BJ (cell line): ENCODE measurements at regions not wholly inside any gene's neighbourhood (a gene's known extent, or its start where the extent isn't known, plus 50 kb on each side); places are given as distances from the start of the nearest gene placed in this dataset.

Source experiments
- CTCF ChIA-PET: fragments of 350-600 bp; formaldehyde crosslinking; extraction: SDS; loops from one replicate; lab custom pipeline; 2021; ENCODE audit warnings: antibody characterized with exemption, inconsistent platforms; lab: Yijun Ruan, JAX
- POLR2A ChIA-PET: fragments of 300-600 bp; sonication (Branson Sonifier 250); formaldehyde crosslinking; extraction: SDS; loops from one replicate; lab custom pipeline; 2021; ENCODE audit warnings: antibody characterized with exemption; lab: Charles Lee
- DNase-seq: peaks from one replicate; pipeline ENCODE4 v3.0.0-alpha.2; 2011; ENCODE audit warnings: low read depth
- H3K27me3 ChIP-seq: 2 replicates; pipeline ENCODE4 v1.6.0; 2011; ENCODE audit warnings: low read length; ENCODE audit not compliant: control insufficient read depth, insufficient read depth
- H3K36me3 ChIP-seq: 2 replicates; pipeline ENCODE4 v1.5.1; 2011; ENCODE audit warnings: low read length; ENCODE audit not compliant: control insufficient read depth, insufficient read depth
- H3K4me3 ChIP-seq: 2 replicates; pipeline ENCODE4 v1.5.1; 2011; ENCODE audit warnings: low read depth, mild to moderate bottlenecking, control low read depth, low read length
- TF ChIP-seq, protein P1 (sequence below): IDR thresholded peaks from 2 replicates; pipeline ENCODE4 v1.5.1; 2011; ENCODE audit warnings: low read depth, mild to moderate bottlenecking, control low read depth, inconsistent platforms, low read length, moderate library complexity; ENCODE audit not compliant: insufficient read depth

DNA sequence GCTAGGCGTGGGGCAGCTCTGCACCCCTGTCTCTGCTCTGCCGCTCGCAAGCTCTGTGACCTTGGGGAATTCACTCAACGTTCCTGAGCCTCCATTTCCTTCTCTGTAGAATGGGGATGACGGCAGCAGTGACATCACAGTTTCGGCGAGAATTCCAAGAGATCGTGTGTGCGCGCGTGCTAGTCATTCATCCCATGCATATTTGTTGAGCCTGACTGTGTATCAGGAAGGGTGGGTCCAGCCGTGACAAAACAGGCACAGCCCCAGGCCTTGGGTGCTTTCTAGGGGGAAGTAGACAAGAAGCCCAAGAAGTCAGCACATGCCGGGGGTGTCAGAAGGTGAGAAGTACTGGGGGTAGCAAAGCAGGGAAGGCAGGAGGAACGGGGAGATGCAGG, 145.6 kb upstream of the NCOR2 start:
- DNase-seq, result no peak
- POLR2A ChIA-PET, result no interaction called here
- no peaks in the 10 kb centered on the region for H3K36me3 ChIP-seq
- no peak overlapping the region for H3K4me3 ChIP-seq
- TF ChIP-seq, protein P1, sequence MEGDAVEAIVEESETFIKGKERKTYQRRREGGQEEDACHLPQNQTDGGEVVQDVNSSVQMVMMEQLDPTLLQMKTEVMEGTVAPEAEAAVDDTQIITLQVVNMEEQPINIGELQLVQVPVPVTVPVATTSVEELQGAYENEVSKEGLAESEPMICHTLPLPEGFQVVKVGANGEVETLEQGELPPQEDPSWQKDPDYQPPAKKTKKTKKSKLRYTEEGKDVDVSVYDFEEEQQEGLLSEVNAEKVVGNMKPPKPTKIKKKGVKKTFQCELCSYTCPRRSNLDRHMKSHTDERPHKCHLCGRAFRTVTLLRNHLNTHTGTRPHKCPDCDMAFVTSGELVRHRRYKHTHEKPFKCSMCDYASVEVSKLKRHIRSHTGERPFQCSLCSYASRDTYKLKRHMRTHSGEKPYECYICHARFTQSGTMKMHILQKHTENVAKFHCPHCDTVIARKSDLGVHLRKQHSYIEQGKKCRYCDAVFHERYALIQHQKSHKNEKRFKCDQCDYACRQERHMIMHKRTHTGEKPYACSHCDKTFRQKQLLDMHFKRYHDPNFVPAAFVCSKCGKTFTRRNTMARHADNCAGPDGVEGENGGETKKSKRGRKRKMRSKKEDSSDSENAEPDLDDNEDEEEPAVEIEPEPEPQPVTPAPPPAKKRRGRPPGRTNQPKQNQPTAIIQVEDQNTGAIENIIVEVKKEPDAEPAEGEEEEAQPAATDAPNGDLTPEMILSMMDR, result no peak
- CTCF ChIA-PET, result interaction anchor here (1.1 to 1.5 kb wide), 2 partner anchors 10 to 54 kb away, joined by 3 to 4 read pairs; no protein-coding TSS in a partner anchor
- H3K27me3 ChIP-seq, result no peaks in the 10 kb centered on the region

DNA sequence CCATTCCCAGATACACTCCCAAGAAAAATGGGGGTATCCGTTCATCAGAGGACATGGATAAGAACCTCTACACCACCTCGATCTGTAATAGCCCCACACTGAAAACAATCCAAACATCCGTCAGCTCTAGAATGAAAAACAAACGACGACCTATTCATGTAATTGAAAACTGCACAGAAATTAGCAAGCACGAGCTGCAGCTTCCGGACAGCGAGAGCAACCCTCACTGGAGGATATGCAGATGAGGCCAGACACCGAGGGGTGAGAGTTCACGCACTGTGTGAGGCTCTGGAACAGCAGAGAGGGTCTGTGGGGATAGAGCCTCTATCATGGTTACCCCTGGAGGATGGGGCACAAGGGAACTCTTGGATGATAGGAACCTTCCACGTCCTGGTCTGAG, 143.9 kb upstream of the NCOR2 start:
- CTCF ChIA-PET, result interaction anchor here (0.6 to 1.9 kb wide), 7 partner anchors 9 to 985 kb away, joined by 3 to 7 read pairs (median 4); no protein-coding TSS in a partner anchor
- POLR2A ChIA-PET, result interaction anchor here (0.6 kb wide), 1 partner anchor 16 kb away, joined by 4 read pairs; no protein-coding TSS in a partner anchor

DNA sequence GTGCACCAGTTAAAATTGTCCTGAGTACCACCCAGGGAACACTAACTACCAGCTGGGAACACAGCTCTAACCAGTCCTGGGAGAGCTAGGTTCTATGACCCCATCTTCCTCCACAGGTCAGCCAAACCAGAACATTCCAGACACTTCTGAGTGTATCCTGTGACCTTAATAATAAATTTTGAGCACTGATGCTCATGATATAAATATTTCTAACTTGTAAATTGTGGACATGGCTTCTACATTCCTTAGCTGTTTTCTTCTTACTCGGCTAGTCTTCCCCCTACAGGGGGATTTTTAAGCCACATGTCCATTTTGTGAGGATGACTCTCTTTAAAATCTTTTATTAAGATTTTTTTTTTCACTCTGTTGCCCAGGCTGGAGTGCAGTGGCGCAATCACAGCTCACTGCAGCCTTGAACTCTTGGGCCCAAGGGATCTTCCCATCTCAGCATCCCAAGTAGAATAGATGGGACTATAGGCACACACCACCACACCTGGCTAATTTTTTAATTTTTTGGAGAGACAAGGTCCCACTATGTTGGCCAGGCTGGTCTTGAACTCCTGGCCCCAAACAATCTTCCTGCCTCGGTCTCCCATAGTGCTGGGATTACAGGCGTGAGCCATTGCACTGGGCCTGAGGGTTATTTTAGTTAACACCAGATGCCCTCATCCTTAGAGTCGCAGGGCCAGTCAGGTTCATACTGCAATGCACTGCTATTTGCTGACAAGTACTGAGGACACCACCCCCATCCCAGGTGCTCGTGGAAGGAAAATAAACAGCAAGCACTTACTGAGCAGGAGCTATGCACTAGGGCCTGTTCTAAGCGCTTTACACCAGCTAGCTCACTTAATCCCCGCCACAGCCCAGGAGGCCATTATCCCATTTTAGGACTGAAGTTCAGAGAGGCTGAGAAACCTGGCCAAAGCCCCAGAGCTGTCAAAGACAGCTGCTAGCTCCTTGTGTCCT, 142.6 kb upstream of the NCOR2 start:
- Histone ChIP-seq H3K36me3 (no peaks in the 10 kb centered on the region), H3K27me3 (no peaks in the 10 kb centered on the region; the same call in none of the 2 replicates), H3K4me3 (no peak overlapping the region)
- DNase-seq, result peak; percentile 90
- CTCF ChIA-PET, result interaction anchor here (0.7 to 1.9 kb wide), 12 partner anchors 9 to 145 kb away, joined by 3 to 9 read pairs (median 5); no protein-coding TSS in a partner anchor
- POLR2A ChIA-PET, result interaction anchor here (0.6 to 0.8 kb wide), 4 partner anchors 36 to 200 kb away, joined by 3 to 7 read pairs (median 4); partner anchors contain the start of gene NCOR2
- TF ChIP-seq, protein P1, result peak; percentile 56

More for the DNA sequence above, 143.9 kb upstream of the NCOR2 start:
- Histone ChIP-seq H3K4me3 (no peak overlapping the region), H3K27me3 (no peaks in the 10 kb centered on the region; the same call in none of the 2 replicates), H3K36me3 (no peaks in the 10 kb centered on the region)
- DNase-seq, result no peak
- TF ChIP-seq, protein P1, result no peak

DNA sequence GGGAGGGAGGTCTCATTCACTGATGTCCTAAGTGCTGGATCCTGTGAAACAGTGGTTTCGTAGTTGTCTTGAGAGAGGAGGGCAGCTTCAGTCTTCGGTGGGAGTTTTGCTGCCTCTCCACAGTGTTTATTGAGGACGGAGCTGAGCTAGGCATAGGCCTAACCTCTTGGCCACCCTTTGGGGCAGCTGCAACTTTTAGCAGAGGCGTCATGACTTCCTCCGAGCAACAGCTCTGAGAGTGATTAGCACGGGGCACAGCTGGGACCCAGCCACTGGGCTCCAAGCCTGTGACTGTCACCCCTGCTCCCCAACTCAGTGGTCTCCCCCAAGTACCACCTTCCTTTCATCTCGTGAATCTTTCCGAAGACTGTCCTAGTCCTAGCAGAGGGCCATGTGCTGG, 139.9 kb upstream of the NCOR2 start:
- TF ChIP-seq, protein P1, result no peak
- Histone ChIP-seq H3K36me3 (no peaks in the 10 kb centered on the region), H3K27me3 (no peaks in the 10 kb centered on the region; the same call in none of the 2 replicates), H3K4me3 (no peak overlapping the region)
- no peak for DNase-seq
- CTCF ChIA-PET, result interaction anchor here (0.7 kb wide), 1 partner anchor 10 kb away, joined by 3 read pairs; no protein-coding TSS in a partner anchor
- POLR2A ChIA-PET, result no interaction called here

DNA sequence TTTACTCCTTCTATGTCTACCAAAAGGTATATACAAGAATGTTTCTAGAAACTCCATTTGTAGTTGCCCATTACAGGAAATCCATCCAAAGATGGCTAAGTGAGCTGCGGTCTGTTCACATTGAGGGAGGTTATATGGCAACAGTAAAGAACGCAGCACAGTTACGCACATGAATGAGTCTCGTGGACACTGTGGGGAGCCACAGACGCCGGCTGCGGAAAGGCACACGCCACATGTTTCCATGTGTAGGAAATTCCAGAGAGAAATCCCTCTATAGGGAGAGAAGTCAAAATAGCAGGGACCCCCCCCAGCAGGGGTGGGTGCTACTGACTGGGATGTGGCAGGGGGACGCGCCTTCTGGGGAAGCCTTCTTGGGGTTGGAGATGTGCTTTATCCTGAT, 139.0 kb upstream of the NCOR2 start:
- no peak overlapping the region for H3K4me3 ChIP-seq
- no peaks in the 10 kb centered on the region; the same call in none of the 2 replicates for H3K27me3 ChIP-seq
- ChIA-PET POLR2A (no interaction called here), CTCF (interaction anchor here (1.0 kb wide), 1 partner anchor 58 kb away, joined by 4 read pairs; no protein-coding TSS in a partner anchor)
- no peak for DNase-seq
- TF ChIP-seq, protein P1, result no peak
- H3K36me3 ChIP-seq, result no peaks in the 10 kb centered on the region
